Activated T-cell treated with anti-CD3 and anti-CD28 coated beads for 24 hours (primary cell): ENCODE measurements at regions not wholly inside any gene's neighbourhood (a gene's known extent, or its start where the extent isn't known, plus 50 kb on each side); places are given as distances from the start of the nearest gene placed in this dataset.

ENCODE experiments used
- DNase-seq: peaks from one replicate; pipeline ENCODE4 v3.0.0-alpha.2; 2020; ENCODE audit warnings: low read depth

DNA sequence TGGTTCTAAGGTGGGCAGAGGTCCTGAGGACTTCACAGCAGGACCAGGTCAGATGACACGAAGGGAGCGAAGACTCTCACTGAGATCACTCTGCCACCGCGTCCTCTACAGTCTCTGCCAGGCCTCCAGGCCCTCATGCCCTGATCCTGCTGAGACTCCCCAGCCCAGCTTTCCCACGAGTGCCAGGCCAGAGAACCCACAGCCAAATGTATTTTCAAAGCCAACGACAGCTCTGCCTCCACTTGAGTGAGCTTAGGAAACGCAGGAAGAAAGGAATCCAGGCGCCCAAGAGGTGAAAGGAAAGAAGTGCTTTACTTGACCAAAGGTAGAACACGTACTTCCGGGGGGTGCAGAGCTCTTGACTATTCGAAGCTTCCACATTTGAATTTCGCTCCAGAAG, 275.0 kb downstream of the XXYLT1 start:
- DNase-seq = no peak

DNA sequence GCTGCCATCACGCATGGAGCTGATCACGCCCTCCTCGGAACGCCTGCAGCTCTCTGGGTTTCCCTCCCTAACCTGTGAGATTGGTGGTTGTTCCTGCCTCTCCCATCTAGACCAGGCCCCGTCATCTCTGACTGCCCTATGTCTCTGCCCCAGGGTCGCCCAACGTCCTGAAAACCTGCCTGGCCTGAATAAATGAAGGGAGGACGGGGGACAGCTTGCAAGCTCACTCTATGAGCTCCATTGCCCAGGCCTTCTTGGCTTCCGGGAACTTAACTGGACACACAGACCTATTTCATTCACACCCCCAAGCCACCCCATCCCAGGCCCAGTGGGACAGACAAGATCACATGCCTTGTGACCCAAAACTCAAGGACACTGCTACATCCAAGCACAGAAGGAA, 274.2 kb downstream of the XXYLT1 start:
- no peak for DNase-seq

DNA sequence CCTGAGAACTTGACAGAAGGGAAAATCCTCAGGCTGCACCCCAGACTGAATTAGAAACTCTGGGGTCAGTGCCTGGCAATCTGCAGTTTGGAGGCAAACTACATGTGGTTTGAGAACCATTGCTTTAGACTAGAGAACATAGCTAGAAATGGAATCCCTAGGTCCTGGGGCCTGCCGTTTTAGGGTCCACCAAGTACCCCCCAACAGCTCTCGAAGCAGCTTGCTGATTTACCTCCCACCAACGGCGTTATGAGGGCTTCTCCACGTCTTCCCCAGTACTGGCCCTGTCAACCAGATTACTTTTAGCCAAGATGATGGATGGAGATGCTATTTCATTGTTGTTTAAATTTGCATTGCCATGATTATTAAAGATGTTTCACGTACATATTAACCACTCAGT, 272.5 kb downstream of the XXYLT1 start:
- no peak for DNase-seq

DNA sequence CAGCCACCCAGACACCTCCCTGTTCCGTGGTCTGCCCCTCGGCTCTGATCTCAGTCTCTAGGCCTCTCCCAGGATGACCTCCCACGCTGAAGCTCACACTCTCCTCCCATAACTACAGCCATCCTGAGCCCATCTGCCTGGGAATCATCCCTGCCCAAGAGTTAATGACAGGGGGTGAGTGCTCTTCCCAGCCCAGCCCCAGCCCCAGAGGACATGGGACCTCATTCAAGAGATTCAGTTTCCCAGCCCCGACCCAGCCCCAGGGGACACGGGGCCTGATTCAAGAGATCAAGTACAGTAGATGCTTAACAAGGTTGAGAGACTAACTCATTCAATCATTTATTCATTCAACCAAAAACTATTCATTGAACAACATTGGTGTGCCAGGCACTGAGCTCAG, 272.0 kb downstream of the XXYLT1 start:
- DNase-seq = no peak

DNA sequence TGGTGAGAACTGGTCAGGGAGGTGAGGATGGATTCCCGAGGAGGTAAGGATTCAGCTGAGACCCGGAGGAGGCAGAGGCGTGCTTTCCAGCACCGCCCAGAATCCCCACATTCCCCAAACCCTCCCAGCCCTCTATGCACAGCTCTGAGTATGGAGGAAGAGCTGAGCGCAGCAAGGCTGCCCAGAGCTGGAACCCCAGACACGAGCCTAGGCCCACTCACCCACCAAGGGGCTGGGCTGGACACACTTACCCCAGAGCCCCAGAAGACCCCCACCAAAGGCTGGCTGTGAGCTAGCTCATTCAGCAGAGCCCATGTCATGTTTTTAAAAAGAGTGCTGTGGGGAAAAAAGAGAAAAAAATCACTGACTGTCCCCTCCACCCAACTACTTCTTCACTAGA, 271.5 kb downstream of the XXYLT1 start:
- DNase-seq = no peak

DNA sequence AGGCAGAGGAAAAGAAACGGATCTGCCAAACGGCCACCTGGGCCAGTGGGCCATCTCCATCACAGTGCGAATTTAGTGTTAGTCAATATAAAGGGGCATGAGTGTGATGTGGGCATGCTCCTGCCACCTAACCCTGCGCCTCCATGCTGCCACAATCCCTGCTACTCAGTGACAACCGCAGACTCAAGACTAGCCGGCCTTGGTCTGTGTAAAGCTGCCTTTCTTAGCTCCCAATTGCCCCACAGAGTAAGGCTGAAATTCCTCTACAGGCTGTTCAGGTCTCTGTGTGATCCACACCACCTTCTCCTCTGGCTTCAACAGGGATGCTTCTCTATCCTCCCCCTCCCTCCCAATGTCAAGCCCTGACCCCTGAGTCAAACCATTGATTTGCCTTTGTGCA, 269.7 kb downstream of the XXYLT1 start:
- DNase-seq = no peak

DNA sequence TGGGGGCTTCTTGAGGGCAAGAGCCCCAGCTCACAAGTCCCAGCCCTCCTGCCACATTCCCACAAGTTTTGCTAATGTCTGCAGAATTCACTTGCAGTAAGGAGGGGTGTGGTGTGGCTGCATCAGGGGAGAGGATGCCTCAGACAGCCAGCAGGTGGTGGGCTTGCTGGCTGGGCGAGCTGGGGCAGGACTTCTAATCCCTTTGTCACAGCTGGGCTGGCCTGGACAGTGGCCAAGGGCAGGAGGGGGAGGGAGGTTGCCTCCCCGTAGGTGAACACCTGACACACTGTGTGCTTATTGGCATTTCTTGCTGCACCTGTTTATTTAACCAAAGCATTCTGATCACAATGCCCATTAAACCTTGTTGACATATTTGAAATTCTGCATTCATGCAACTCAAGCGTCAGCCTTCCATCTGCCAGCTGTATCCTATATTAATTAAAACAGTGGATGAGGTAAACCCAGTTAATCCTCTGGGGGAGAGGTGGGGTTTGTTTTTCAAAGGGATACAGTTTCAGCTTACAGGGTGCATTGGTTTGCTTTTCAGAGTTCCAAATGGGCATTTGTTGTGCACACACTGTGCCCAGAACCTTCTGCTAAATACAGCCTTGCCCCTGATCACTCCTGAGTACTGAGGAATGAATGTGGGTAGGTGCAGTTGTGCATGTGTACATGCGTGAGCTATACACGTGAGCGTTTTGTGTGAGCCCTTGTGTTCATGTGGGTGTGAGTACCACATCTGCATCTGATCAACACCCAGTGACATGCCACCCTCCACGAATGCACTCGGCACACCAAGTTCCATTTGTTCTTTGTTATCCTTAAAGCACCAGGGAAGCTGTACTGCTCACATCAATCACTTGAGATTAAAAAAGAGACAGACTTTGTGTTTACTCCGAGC, 268.7 kb downstream of the XXYLT1 start:
- DNase-seq = no peak

DNA sequence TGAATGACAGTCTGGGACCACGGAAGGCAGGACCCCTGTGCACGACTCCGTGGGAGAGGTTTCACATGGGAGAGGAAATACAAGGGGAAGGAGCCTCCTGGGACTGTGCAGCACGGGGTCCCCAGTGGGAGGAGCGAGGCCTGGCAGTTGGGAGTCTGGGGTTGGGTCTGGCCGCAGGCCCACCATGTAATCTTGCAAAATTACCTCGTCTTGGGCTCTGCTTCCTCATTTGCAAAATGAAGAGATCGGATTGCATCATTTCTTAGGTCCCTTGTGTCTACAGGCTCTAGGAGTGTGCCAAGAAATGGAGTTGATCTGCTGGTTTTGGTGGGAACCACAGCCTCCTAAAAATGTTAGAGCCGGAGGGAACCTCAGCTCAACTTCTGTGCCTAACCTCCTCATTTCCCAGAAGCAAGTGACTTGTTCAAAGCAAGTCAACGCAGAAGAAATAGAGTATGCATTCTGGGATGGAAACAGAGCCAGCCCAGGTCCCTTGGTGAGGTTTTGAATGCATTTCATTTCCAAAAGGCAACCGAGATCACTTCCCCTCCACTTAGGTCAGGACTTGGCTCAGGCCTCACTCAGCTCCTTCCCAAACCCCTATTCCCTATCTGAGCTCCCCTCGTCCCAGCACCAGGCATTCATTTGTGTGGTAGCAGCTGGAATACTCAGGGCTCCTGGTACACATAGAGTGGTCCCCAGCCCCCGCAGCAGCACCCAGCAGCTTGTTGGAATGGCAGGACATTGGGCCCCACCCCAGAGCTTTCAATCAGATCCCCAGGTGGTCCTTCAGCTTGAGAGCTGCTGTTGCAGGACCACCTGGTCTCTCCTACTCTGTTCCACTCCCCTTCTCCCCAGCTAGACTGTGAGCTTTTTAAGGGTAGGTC, 267.7 kb downstream of the XXYLT1 start:
- DNase-seq = no peak

DNA sequence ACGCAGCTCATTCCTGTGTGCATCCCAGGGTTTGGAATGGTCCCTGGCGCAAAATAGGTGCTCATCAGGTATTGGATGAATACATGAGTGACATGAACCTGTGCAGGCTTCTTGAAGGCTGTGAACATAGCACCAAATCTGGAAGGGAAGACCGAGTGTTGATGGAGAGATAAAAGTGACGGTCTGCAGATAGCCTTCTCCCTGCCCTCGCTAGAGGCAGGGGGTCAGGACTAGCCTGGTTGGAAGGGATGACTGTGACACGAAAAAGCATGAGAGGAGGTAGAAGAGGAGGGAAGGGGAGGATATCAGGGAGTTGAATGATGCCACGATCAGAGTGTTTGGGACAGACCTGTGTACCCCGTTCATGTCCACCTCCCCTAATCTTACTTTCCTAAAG, 267.1 kb downstream of the XXYLT1 start:
- no peak for DNase-seq

DNA sequence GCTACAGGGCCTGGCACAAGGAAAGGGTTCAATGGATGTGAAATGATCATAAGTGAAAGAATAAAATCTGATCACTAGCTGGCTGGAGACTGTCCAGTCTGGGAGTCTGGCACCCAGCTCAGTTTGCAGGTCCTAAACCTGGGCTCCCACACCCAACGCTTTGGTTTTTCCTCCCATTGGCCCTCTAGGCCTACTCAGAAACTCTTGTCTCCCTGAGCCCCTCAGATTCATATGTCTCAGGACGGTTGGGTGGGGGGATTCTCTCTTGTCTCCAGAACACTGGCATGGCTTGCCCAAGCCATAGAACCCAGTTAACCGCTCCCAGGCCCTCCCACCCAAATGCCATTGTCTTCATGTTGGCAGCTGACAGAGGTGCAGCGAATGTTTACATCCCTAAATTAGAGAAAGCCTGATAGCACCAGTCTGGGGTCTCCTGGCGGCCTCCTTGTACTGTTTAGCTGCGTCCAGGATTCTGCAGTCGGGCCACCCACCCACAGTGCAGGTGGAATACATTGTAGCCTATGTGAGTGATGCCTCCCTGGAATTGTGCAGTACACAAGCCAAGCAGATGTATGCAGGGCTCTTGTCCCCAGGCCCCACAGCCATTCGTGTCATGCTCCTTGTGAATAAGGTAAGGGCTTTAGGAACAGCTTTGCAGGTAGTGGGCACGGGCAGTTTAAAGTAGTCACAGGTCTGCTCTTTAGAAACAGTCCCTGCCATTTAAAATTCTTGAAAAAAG, 266.3 kb downstream of the XXYLT1 start:
- no peak for DNase-seq

DNA sequence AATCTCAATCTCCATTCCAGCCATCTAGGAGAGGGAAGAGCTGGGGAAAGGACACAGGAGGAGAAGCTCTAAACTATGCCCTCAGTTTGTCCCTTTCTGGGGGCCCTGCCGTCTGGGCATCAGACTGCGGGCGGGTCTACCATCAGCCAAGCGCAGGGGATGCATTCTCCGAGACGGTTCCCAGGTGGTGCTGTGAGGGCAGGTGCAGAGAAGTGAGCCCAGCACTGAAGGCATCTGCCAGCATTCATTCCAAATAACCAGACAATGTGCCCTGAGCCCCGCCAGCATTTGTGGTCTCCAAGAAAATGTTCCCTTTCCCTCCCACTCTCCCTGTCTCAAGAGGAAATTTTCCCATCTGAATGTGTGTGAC, 265.7 kb downstream of the XXYLT1 start:
- DNase-seq = no peak

DNA sequence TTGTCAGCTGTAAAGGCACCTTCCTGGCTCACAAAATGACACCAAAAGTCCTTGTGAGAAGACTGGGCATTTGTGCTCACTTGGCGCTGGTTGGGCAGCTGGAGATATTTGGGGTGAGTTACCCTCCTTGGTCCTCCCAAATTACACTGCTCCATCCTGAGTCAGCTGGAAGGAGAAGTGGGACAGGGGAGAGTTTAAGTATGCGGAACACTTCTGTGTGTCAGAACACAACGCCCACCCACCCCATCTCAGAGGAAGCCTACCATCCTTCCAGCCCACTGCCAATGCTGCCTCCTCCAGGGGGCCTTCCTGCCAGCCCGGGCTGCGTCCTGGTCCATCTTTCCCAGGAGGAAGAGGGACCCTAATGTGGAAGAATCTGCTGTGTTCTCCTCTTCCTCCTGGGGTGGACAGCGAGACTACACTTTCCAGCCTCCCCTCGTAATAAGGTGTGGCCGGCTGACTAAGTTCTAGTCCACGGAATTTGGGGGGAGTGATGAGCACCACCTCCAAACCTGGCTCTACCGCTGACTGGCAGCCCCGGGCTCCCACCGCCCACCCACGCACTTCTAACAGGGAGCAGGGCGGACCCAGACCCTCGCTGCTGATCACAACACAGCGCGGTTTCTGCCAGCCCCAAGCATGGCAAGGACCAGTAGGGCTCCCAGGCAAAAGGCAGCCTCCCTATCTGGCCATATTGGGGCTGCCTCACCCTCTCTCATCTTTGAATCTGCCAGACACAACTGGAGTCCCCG, 265.0 kb downstream of the XXYLT1 start:
- no peak for DNase-seq

DNA sequence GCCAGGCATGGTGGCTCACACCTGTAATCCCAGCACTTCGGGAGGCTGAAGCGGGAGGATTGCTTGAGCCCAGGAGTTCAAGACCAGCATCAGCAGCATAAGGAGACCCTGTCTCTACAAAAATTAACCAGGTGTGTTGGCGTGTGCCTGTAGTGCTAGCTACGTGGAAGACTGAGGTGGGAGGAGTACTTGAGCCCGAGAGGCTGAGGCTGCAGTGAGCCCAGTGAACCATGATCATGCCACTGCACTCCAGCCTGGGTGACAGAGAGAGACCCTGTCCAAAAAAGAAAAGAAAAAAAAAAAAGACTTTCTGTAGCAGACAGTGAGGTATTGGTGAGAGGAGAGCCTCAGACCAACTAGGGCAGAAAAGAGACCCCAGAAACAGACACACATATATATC, 263.8 kb downstream of the XXYLT1 start:
- DNase-seq = no peak

DNA sequence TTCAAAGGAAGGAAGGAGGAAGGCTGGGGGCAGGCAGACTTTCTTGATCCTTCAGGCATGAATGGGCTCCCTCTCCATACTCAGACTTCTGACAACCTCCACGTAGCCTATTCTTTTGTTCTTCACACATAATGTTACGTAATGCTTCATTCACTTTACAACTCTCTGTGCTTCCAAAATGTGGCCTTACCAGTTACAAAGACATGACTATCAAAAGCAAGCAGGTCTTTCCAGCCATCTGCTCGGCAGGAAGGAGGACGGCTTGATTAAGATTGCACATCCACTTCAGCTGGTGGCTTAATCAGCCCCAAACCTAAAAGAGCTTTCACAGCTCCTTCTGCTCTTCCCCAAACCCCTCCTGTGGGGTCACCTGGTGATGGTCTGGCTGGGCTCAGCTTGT, 263.2 kb downstream of the XXYLT1 start:
- DNase-seq = no peak

DNA sequence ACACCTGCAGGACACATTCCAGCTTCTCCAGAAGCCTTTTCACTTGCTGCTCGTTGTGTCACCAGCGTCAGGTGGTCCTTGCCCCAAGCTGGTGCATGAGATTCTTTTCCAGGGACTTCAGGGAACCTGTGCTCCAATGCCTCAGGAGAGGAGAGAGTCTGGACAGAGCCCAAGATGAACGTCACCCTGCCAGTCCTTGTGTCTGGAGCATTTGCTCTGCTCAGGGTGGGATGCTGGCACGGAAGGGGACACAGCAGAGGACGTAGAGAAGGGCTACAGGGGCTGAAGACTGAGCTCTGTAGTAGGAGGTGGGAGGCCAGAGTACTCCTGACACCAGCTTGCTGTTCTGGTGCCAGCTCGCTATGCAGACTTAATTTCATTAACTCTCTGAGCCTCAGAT, 262.1 kb downstream of the XXYLT1 start:
- DNase-seq = no peak

DNA sequence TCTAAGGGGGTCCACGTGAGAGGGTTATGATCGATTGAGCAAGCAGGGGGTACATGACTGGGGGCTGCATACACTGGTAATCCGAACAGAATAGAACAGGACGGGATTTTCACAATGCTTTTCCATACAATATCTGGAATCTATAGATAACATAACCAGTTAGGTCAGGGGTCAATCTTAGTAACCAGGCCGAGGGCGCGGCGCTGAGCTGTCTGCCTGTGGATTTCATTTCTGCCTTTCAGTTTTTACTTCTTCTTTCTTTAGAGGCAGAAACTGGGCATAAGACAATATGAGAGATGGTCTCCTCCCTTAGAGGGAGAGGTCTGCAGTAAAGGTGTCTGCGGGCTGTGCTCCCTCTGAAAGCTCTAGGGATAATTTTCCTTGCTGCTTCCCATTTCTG, 261.3 kb downstream of the XXYLT1 start:
- no peak for DNase-seq

DNA sequence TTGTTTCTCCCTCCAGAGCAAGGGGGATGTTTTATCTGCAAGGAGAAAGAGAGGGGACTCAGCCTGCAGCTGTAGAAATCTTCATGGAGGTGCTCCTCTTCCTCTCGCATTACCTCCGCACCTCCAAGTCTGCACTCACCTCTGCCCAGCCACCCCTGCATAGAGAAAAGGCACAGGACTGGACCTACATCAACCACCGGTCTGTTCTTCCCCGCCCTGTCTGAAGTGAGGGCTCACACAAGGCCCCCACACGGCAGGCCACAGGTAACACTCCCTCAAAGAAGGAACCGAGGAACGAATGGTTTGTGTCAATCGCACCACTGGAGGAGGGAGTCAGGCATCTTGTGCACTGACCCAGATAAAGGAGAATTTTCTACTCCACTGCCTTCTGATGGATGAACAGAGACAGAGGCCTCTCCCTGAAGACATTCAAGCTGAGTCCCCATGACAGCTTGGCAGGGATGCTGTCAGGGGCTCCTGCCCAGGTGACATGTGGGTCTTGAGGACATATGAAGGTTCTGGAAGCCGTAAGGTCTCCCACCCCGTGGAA, 260.3 kb downstream of the XXYLT1 start:
- no peak for DNase-seq

DNA sequence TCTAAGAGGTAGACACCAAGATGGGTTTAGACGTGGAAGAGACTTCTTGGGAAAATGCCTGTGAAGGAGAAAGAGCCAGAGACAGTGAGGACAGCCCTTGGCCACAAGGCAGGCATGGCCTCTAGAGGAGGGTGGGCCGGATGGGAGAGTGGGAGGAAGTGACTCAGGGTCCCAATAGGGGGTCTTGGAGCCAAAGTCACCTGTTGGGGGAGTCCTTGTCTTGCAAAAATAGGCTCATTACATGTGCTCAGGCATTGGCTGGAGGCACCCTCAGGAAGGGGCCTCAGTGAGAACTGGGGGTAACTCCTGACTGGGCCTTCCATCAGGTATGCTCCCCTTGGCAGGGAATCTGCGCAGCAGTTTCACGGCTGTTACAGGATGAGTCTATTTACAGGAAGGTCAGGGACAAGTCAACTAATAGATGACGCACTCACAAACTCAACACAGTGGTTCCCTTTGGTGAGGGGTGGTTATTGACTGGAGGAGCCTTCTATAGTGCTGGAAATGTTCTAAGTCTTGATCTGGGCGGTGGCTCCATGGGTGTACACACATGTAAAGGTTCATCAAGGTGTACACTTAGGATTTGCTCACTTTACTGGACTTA, 259.6 kb downstream of the XXYLT1 start:
- DNase-seq = no peak

DNA sequence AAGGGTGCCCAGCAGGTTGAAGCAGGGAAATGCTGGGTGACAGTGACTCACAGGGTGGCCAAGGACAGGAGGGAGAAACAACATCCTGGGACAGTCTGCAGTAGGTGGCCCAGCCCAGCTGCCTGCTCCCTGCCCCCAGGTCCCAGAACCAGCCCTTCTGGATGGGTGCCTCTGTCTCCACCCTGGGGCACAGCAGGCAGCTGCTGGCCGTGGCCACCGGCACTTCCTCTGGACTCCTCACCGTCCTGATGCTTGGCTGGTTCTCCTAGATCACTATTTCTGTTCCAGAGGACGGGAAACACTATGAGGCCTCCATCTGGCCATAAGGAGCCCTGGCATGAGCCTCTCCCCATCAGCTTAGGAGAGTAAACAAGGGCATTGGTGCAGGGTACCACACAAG, 258.9 kb downstream of the XXYLT1 start:
- DNase-seq = no peak

DNA sequence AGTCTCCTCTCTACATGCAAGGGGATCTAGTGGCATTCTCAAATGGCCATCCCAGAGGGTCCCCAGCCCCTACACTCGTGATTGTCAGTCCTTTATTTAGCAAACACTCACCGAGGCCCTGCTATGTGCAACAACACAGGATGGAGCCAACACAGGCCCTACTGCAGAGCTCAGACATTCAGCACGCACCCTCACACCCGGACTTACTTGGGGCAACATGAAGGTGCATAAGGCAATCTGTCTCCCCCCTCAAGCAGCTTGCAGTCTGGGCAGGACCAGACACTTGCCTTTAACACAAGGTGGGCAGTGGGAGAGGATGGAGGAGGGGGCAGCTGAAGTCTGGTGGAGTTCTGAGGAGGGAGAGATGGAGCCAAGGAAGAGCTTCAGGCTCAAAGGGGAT, 258.4 kb downstream of the XXYLT1 start:
- DNase-seq = no peak
